GM18873 (cell line): ENCODE measurements at regions not wholly inside any gene's neighbourhood (a gene's known extent, or its start where the extent isn't known, plus 50 kb on each side); places are given as distances from the start of the nearest gene placed in this dataset.

Source experiments
- ATAC-seq: cut with Tn5 transposase; IDR thresholded peaks from one replicate; pipeline ENCODE4 v1.9.1; 2021; ENCODE audit warnings: mild to moderate bottlenecking, moderate library complexity, moderate number of reproducible peaks; ENCODE audit not compliant: unreplicated experiment, low FRiP score

DNA sequence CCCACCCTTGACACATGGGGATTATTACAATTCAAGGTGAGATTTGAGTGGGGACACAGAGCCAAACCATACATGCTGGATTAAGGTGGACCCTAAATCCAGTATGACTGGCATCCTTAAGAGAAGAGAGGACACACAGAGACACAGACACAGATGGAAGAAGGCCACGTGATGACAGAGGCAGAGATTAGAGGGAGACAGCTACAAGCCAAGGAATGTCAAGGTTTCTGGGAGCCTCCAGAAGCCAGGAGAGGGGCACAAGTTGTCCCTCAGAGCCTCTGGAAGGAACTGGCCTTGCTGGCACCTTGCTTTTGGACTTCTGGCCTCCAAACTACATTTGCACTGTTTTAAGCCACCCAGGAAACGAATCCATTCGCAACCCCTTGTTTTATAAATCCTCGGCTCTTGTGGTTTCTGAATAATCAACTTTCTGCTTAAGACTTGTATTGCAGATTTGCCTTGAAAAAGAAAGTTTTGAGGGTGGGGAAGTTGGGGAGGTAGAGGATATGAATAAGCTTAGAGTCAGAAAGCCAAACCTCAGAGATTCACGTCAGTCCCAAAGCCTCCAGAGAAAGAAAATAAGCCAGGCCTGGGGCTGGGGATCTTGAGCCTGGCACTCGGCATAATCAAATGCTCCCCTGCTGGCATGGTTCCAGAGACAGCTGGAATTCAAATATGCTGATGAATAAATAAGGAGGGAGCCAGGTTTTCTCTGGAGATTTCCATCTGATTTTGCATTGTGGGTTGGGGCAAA lies 224.2 kb upstream of the PWP1 start:
- no peak for ATAC-seq

DNA sequence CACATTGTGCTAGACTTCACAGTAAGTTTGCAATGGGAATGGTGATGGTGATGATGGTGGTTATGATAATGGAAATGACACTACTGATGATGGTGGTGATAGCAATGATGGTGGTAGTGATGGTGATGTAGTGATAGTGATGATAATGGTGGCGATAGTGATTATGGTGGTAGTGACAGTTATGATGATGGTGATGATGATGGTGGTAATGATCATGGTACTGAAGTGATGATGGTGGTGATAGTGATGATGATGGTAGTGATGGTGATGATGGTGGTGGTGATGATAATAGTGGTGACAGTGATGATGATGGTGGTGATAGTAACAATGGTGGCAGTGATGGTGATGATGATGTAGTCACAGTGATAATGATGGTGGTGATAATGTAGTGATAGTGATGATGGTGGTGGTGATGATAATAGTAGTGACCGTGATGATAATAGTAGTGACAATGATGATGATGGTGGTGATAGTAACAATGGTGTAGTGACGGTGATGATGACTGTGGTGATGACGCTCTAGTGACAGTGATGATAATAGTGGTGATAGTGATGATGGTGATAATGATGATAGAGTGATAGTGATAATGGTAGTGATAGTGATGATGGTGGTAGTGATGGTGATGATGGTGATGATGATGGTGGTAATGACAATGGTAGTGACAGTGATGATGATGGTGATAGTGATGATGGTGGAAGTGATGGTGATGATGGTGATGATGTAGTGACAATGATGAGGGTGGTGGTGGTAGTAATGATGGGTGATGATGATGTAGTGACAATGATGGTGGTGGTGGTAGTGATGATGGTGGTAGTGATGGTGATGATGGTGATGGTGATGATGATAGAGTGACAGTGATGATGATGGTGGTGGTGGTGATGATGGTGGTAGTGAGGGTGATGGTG lies 222.9 kb upstream of the PWP1 start:
- ATAC-seq, result no peak

- ATAC-seq, result no peak
Measured at GRCh38 chr12:107464644-107465043, 221.0 kb upstream of the PWP1 start.

DNA sequence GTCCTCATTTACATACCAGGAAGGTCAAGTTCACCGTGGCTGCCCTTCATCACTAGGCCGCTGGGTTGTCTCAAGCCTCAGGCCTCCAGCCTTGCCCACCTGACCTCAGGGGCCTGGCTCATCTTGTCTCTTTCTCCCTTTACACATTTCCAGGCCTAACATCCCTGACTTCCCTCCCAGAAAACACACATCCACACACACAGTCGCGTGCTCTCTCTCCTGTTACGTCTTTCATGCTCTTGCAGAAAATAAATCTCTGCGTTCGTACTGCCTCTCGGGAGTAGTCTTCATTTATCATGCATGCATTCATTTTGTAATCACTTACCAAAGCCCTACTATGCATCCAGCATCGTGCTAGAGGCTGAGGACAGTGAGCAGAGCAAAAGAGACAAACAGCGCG lies 220.0 kb upstream of the PWP1 start:
- no peak for ATAC-seq

- no peak for ATAC-seq
Measured at GRCh38 chr12:107467716-107468115, 217.9 kb upstream of the PWP1 start.

DNA sequence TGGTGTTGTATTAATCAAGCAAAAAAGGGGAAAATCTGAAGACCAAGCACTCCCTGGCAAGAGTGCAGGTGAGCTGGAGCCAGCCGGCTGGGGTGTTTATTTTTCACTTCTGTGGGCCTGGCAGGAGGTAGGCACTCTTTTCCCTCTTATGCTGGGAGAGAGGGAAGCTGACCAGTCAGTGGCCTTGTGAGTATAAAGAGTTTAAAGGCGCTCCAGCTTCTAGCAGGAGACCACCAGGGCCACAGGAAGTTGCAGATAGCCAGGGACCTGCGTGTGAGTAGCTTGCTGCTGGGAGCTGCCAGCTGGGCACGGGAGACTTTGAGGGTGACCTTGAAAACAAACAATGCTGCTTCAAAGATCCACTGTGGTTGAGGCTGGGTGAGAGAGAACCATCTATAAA lies 217.4 kb upstream of the PWP1 start:
- ATAC-seq, result no peak

GRCh38 chr12:107469011-107469410 lies 216.6 kb upstream of the PWP1 start:
- no peak for ATAC-seq

DNA sequence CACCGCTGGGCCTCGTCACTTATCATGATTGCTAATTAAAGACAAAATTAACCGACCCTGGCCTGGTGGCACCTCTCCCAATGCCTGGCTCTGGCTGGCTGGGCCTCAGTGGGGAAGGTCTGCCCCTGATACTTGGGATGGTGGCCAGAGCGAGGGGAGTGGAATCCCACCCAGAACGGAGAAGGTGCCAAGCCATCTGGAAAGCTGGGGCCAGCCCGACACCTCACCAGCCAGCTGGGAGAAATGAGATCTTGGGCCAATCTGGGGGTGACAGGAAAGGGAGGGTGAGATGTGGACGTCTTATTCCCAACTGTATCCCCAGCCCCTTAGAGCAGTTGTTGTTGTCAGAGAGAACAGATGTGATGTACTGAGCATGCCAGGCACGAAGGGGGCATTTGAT lies 215.0 kb upstream of the PWP1 start:
- ATAC-seq, result no peak

- no peak for ATAC-seq
Measured at GRCh38 chr12:107472308-107472707, 213.3 kb upstream of the PWP1 start.

GRCh38 chr12:107474099-107474498 lies 211.5 kb upstream of the PWP1 start:
- no peak for ATAC-seq

- no peak for ATAC-seq
Measured at GRCh38 chr12:107474639-107475539, 210.7 kb upstream of the PWP1 start.

- ATAC-seq, result no peak
Measured at GRCh38 chr12:107475900-107476299, 209.7 kb upstream of the PWP1 start.

DNA sequence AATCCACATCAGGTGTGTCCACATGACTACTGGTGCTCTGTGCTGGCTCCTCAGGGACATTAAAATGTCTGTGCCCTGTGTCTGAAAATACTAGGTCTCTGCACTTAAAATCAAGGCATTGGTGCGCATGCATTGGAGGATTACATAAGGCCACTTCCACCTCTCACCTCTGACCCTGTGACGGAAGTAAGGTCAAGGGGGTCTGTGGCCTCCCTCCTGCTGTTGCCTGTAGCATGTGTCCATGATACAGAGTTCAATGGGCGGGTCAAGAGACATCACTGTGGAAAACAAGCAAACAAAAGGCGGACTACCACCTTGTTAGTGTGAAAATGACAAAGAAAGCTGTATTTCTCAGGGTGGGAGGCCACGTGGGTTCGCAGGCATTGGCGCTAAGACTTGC lies 208.6 kb upstream of the PWP1 start:
- no peak for ATAC-seq

- ATAC-seq, result no peak
Measured at GRCh38 chr12:107477947-107478610, 207.5 kb upstream of the PWP1 start.

DNA sequence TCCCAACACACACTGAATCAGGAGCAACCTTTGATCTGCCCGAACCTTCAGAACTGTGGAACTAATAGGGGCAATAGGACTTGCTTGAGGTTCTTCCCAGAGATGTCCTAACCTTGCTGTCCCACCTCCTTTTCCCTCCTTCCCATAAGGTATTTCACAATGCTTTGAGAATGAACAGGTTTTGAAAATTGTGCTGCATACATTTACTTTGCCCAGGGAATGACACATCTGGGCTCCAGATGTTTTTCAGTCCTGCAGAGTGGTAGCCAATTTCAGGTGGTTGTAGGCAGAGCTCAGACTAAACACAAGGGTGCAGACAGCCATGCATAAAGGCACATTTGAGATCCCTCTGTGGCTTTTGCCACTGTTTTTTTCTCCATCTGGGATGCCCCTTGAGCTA lies 206.7 kb upstream of the PWP1 start:
- no peak for ATAC-seq

DNA sequence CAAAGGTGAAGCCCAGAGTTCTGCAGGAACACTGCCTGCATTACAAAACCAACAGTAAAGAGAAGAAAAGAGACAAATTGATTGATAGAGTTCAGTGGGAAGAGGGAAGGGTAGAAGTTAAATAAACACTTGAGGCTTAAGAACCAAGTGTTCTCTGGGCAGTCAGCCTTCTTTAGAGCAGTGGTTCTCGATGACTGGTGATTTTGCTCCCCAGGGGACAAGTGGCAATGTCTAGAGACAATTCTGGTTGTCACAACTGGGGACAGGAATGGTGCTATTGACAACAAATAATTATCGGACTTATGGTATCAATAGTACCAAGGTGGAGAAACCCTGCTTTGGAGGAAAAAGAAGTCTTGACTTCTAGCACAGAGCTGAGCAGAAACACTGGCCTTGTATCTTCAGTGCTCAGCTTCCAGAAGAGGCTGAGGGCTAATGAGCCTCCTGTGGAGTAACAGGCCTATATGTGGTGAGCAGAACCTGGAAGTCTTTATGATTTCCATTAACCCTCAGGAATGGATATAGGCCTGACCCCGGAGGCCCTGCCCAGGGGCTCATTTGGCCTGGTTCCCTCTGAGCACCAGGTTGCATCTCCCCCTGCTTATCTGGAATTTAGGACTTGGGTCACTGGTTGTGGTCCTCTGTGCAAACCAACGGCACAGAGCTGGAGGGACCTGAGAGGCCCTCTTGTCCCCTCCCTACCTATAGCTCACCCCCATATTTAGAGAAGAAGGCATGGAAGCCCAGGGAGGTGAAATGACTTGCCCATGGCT lies 204.6 kb upstream of the PWP1 start:
- ATAC-seq, result no peak

DNA sequence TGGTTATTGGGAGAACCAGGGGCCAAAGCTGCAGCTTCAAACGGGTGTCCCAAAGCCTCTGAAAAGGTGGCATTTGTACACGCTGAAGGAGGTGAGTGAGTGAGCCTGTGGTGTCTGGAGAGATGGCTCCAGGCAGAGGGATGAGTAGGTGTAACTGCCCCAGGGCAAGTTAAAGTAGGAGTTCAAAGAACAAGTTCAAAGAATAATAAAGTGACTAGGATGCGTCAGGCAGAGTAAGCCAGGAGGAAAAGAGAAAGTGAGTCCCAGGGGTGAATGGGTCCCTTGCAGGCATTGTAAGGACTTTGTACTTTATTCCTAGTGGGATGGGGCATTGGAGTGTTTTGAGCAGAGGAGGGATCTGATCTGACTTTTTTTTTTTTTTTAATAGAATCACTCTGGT lies 201.4 kb upstream of the PWP1 start:
- ATAC-seq, result no peak

DNA sequence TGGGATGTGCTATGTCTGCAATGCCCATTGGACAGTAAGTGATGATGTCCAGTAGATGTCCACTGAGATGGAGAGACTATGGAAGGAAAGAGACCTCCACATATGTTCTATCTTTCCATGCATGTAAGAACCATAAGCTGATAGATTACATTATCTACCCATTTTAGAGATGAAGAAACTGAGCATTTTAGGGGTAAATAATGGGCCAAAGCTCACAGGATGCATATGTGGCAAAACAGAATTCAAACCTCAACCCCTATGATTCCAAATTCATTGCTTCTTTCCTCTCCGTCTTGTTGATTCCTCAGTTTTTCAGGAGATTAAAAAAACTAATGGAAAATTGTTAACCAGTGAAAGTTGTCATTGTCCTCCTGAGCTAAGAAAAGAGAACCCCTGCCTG lies 200.7 kb upstream of the PWP1 start:
- no peak for ATAC-seq

- ATAC-seq, result no peak
Measured at GRCh38 chr12:107485731-107486130, 199.9 kb upstream of the PWP1 start.
